Ectodermal cell (in vitro differentiated cells): ENCODE measurements at regions not wholly inside any gene's neighbourhood (a gene's known extent, or its start where the extent isn't known, plus 50 kb on each side); places are given as distances from the start of the nearest gene placed in this dataset.

ENCODE experiments used
- H3K27ac ChIP-seq: 2 replicates; pipeline ENCODE4 v1.7.0; 2013; ENCODE audit warnings: mild to moderate bottlenecking, low read depth, low read length; ENCODE audit not compliant: insufficient read depth, poor library complexity, severe bottlenecking
- H3K27me3 ChIP-seq: 2 replicates; pipeline ENCODE4 v1.7.0; 2013; ENCODE audit warnings: mild to moderate bottlenecking, low read length; ENCODE audit not compliant: insufficient read depth, control insufficient read depth, poor library complexity, severe bottlenecking
- H3K36me3 ChIP-seq: one replicate; pipeline ENCODE4 v1.7.0; 2013; ENCODE audit warnings: low read length; ENCODE audit not compliant: control insufficient read depth, insufficient read depth
- H3K4me1 ChIP-seq: one replicate; pipeline ENCODE4 v1.7.0; 2013; ENCODE audit warnings: low read length; ENCODE audit not compliant: control insufficient read depth, insufficient read depth
- H3K4me3 ChIP-seq: 2 replicates; pipeline ENCODE4 v1.7.0; 2013; ENCODE audit warnings: low read depth, low read length, control low read depth; ENCODE audit not compliant: insufficient read depth
- H3K9me3 ChIP-seq: 2 replicates; pipeline ENCODE4 v1.7.0; 2013; ENCODE audit warnings: mild to moderate bottlenecking, low read length, moderate library complexity; ENCODE audit not compliant: control insufficient read depth
- WGBS, 2 experiments: methylation state at CpG; one replicate each; pipeline ENCODE4 v1.1.7; 2013; ENCODE audit warnings: missing lambda C conversion rate in 2 of 2; 5-methylcytosine and 5-hydroxymethylcytosine counted together

DNA sequence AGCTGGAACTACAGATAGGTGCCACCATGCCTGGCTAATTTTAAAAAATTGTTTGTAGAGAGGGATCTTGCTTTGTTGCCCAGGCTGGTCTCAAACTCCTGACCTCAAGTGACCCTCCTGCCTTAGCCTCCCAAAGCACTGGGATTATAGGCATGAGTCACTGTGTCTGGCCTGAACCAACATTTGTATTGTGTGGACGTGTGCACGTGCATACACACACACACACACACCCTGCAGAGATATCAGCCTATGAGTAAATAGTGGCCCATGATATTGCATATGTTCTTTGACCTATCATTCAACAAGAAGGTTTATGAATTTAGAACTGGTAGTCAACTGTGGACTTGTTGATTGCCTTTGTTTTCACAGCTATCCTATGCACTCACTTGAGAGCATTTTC is 161.6 kb downstream of the BAMBI start:
- H3K27ac ChIP-seq = no peak overlapping the region
- no peaks in the 10 kb centered on the region for H3K4me1 ChIP-seq
- no peaks in the 10 kb centered on the region for H3K27me3 ChIP-seq
- no peaks in the 10 kb centered on the region for H3K9me3 ChIP-seq
- H3K36me3 ChIP-seq = no peaks in the 10 kb centered on the region
- WGBS, 2 experiments = 86 to 90% methylated on average over 2 of the region's 2 CpGs
- H3K4me3 ChIP-seq = no peak overlapping the region

DNA sequence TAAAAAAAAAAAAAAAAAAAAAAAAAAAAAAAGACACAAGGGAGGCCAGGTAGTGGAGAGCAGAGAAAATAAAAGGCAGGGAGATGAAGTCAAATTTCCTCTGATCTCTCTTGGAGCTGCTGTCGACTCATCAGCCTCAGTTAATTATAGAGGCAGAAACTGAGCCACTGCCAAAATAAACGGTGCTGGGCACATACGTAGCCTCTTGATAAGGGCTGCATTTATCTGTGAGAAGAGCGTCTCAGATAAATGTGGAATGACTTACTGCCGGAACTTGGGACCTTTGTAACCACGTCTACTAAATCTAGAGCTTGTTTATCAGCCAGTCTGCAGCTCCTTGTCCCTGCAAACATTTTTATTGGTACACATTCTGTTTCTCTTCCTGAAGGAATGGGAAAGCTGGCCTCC is 162.3 kb downstream of the BAMBI start:
- 89% methylated on average over 6 of the region's 6 CpGs for WGBS, 2 experiments
- Histone ChIP-seq H3K9me3 (no peaks in the 10 kb centered on the region), H3K27ac (no peak overlapping the region), H3K36me3 (no peaks in the 10 kb centered on the region), H3K4me1 (no peaks in the 10 kb centered on the region), H3K4me3 (no peak overlapping the region), H3K27me3 (no peaks in the 10 kb centered on the region)

DNA sequence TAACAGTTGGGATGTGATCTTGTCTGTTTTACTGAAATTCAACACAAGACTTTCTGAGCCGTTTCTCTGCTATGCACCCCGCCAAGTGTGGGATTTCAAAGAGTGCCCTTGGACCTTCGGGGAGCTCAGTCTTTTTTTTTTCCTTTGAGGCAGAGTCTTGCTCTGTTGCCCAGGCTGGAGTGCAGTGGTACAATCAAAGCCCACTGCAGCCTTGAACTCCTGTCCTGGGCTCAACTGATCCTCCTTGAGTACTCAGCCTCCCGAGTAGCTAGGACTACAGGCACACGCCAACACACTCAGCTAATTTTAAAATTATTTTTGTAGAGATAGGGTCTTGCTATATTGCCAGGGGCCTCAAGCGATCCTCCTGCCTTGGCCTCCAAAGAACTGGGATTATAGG is 162.9 kb downstream of the BAMBI start:
- H3K4me3 ChIP-seq = no peak overlapping the region
- H3K4me1 ChIP-seq = no peaks in the 10 kb centered on the region
- H3K9me3 ChIP-seq = no peaks in the 10 kb centered on the region
- WGBS, 2 experiments = 91 to 97% methylated on average over 6 of the region's 6 CpGs
- H3K36me3 ChIP-seq = no peaks in the 10 kb centered on the region
- H3K27me3 ChIP-seq = no peaks in the 10 kb centered on the region
- H3K27ac ChIP-seq = no peak overlapping the region

DNA sequence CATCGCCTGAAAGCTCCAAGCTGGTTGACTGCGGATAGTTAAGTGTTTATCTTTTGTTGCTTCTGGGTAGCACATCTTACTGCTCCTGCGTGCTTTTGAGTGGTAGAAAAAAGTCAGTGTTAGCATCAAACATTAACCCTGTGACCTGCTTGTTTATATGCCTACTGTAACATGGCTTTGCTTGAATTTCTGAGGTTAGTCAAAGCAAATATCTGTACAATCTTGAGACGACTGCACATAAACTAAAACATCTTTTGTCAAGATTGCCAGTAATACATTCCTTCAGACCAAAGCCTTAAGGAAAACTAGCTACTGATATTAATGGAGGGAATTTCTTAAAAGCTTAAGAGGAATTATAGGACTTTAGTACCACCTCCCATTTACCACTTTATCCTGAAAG is 163.7 kb downstream of the BAMBI start:
- Histone ChIP-seq H3K27ac (no peak overlapping the region), H3K4me1 (no peaks in the 10 kb centered on the region), H3K36me3 (no peaks in the 10 kb centered on the region), H3K27me3 (no peaks in the 10 kb centered on the region), H3K4me3 (no peak overlapping the region), H3K9me3 (no peaks in the 10 kb centered on the region)
- 89 to 95% methylated on average over 4 of the region's 4 CpGs for WGBS, 2 experiments

DNA sequence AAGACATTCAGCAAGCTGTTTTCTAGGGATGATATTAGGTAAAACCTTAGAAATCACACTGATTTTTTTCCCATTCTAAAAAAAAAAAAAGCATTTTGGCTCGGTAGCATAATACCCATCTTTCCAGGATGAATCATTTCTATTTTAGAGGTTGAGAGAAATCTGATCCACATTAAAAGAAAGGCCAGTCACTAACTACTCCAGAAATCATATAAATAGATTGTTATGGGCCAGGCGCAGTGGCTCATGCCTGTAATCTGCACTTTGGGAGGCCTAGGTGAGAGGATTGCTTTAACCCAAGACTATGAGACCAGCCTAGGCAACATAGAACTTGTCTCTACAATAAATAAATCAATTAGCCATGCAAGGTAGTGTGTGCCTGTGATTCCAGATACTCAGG is 164.3 kb downstream of the BAMBI start:
- Histone ChIP-seq H3K27ac (no peak overlapping the region), H3K4me1 (no peaks in the 10 kb centered on the region), H3K36me3 (no peaks in the 10 kb centered on the region), H3K27me3 (no peaks in the 10 kb centered on the region), H3K9me3 (no peaks in the 10 kb centered on the region), H3K4me3 (no peak overlapping the region)
- WGBS, 2 experiments = 100% methylated on average over 2 of the region's 2 CpGs; no CpG with 5 or more reads in 1 of the 2 experiments

DNA sequence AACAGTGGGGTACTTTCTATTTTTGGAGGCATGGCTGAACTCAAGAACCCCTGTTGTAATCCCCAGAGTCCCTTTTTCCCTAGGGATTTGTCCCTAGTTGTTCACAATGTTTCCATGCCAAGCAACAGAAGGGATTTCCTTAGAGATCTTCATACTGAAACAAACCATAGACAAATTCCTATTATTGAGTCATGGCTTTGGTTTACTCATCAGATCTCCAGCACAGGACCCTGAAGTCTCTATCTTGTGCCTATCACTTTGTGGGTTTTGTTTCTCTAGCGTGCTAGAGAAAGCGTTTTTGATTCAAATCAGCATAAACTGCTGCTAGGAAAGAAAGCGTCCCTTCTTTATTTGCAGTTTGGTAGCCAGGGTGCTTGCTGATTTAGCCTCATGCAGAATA is 165.0 kb downstream of the BAMBI start:
- WGBS, 2 experiments = 93 to 95% methylated on average over 3 of the region's 3 CpGs
- H3K4me3 ChIP-seq = no peak overlapping the region
- H3K4me1 ChIP-seq = no peaks in the 10 kb centered on the region
- H3K36me3 ChIP-seq = no peaks in the 10 kb centered on the region
- no peaks in the 10 kb centered on the region for H3K27me3 ChIP-seq
- H3K9me3 ChIP-seq = no peaks in the 10 kb centered on the region
- no peak overlapping the region for H3K27ac ChIP-seq

DNA sequence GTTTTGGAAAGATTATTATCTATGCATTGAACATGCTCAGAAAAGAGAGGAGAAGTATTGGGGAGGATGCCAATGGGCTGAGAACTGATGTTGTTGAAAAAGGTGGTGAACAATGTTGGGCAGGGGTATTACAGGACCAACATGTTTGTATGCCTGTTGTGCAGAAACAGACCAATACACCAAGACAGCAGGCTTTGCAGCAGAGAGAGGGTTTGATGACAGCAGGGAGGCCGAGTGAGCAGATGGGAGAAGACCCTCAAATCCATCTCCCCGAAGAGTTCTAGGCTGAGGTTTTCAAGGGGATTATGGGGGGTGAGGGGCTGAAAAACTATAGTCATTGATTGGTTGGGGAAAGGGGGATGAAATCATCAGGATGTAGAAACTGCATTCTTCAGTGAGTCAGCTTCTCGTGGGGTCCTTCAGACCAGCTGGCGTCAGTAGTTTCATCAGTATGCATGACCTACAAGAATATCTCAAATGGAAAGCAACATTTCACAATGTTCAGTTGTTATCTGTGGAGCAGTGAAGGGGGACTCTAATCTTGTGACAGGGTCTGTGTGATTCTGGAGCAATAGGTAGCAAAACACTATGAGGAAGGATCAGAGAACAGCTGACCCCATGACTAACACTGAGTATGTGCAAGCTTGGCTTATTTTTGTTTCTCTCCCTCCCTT is 167.8 kb downstream of the BAMBI start:
- Histone ChIP-seq H3K4me1 (no peaks in the 10 kb centered on the region), H3K27ac (no peak overlapping the region), H3K4me3 (no peak overlapping the region), H3K27me3 (no peaks in the 10 kb centered on the region), H3K36me3 (no peaks in the 10 kb centered on the region), H3K9me3 (no peaks in the 10 kb centered on the region)
- 91 to 93% methylated on average over 4 of the region's 4 CpGs for WGBS, 2 experiments

DNA sequence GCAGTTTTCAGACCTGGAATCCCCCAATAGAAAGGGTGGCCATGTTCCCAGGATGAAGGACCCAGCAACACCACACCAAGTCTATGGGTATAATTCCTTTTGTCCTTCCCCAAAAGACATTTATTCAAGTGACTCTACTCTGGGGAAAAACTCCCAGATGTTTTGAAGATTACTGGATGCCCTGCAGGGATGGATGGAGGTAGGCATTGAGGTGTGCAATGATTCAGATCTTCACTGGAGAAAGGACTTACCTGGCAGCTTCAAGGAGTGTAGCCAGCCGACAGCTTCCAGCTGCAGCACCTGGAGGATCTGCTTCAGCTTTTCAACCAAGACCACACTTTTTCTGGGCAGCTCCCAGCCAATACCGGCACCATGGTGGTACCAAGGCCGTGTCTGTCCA is 172.0 kb downstream of the BAMBI start:
- 94 to 96% methylated on average over 3 of the region's 3 CpGs for WGBS, 2 experiments
- no peaks in the 10 kb centered on the region for H3K4me1 ChIP-seq

DNA sequence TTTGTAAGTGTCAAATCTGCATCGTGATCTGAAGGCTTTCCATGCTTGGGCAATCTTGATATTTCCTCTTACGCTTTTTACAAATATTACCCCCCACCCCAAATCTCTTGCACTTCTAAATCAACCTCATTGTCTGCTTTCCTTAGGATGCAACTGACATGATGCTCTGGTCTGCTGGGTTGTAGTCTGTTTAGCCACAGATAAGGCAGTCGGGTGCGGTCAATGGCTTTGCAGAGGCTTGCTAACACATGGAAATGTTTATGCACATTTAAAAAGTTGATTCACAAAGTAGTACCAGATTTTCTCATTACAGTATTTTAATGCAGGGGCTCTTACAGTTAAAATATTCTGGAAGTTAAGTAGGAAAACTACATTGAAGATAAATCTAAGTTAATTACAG is 172.5 kb downstream of the BAMBI start:
- Histone ChIP-seq H3K4me3 (no peak overlapping the region), H3K36me3 (no peaks in the 10 kb centered on the region), H3K4me1 (no peaks in the 10 kb centered on the region), H3K9me3 (no peaks in the 10 kb centered on the region), H3K27ac (no peak overlapping the region), H3K27me3 (no peaks in the 10 kb centered on the region)
- WGBS, 2 experiments = 94 to 95% methylated on average over 4 of the region's 4 CpGs

More for the DNA sequence above, 172.0 kb downstream of the BAMBI start:
- H3K27me3 ChIP-seq = no peaks in the 10 kb centered on the region
- H3K4me3 ChIP-seq = no peak overlapping the region
- H3K27ac ChIP-seq = no peak overlapping the region
- no peaks in the 10 kb centered on the region for H3K9me3 ChIP-seq
- H3K36me3 ChIP-seq = no peaks in the 10 kb centered on the region

DNA sequence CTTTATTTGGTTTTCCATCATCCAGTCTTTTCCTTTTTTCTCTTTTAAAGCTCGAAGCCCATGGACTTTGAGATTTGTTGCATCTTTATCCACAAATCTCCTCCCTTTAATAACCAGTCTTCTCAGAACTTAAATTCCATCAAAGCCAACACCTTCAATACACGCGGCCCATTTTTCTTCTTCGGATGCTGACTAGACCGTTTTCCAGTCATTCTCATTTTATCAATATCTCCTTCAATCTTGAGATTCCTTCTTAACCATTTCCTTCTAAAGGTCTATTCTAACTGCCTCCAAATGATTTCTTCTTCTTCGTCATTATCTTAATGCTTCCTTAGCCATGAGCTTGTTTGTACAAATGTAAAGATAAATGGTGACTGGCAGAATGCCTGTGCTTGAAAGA is 173.5 kb downstream of the BAMBI start:
- no peak overlapping the region for H3K27ac ChIP-seq
- 92 to 96% methylated on average over 5 to 6 of the region's 6 CpGs for WGBS, 2 experiments
- no peaks in the 10 kb centered on the region for H3K27me3 ChIP-seq
- H3K9me3 ChIP-seq = no peaks in the 10 kb centered on the region
- H3K4me1 ChIP-seq = no peaks in the 10 kb centered on the region
- no peaks in the 10 kb centered on the region for H3K36me3 ChIP-seq
- no peak overlapping the region for H3K4me3 ChIP-seq

DNA sequence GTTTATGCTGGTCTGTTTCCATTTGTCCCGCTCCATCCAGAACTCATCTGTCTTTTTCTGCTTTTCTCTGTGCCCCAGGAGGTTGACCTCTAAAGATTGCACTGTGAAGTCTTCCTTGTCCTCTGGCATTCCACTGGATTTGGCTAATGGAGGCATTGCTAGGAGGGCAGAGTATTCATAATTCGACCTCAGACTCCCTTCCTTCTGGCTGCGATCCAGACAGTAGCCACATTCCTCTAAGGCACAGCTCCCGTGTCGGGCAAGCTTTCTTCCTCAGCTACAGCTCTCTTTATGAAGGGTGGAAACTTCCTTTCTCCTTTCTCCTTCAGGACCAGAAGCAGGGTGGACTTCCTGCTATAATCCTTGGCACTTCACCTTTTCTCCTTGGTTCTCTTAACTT is 175.9 kb downstream of the BAMBI start:
- Histone ChIP-seq H3K4me1 (no peaks in the 10 kb centered on the region), H3K9me3 (no peaks in the 10 kb centered on the region), H3K36me3 (no peaks in the 10 kb centered on the region), H3K27ac (no peak overlapping the region), H3K27me3 (no peaks in the 10 kb centered on the region), H3K4me3 (no peak overlapping the region)
- WGBS, 2 experiments = 81 to 87% methylated on average over 5 of the region's 5 CpGs
